Endothelial cell of umbilical vein (primary cell): ENCODE measurements at regions not wholly inside any gene's neighbourhood (a gene's known extent, or its start where the extent isn't known, plus 50 kb on each side); places are given as distances from the start of the nearest gene placed in this dataset.

Experiments
- BruUV-seq: library from RNA; stranded (reverse); fragments of 400-500 nt; replicated peaks from 2 replicates; lab custom pipeline; 2021; lab: Mats Ljungman, UMichigan
- CTCF ChIA-PET: fragments of 300-600, 350-600 bp; sonication (Branson Sonifier 250); formaldehyde crosslinking; loops from one replicate; lab custom pipeline; 2021; ENCODE audit warnings: antibody characterized with exemption, inconsistent platforms; lab: Charles Lee
- POLR2A ChIA-PET: fragments of 300-600, 350-600 bp; sonication (Branson Sonifier 250); formaldehyde crosslinking; loops from one replicate; lab custom pipeline; 2021; ENCODE audit warnings: antibody characterized with exemption, inconsistent platforms; lab: Charles Lee
- DNase-seq: peaks from one replicate; pipeline ENCODE4 v3.0.0-alpha.2; 2011; ENCODE audit warnings: low read depth, low spot score
- FAIRE-seq: peaks from 2 replicates; lab custom pipeline; 2011; peaks lifted over from hg19 to GRCh38; lab: Jason Lieb, UNC
- H2AFZ ChIP-seq: 2 replicates; pipeline ENCODE4 v1.6.0; 2012; ENCODE audit warnings: low read depth, low read length, control low read depth, inconsistent platforms
- H3K27ac ChIP-seq: 2 replicates; pipeline ENCODE4 v1.5.1; 2011; ENCODE audit warnings: low read depth, mild to moderate bottlenecking, control low read depth, low read length, moderate library complexity; ENCODE audit not compliant: insufficient read depth
- H3K27me3 ChIP-seq, 2 experiments: 2 replicates each; pipeline versions ENCODE4 v1.6.0 to v1.6.1; 2011; ENCODE audit warnings: low read length in 2 of 2, mixed read lengths in 1 of 2; ENCODE audit not compliant: control insufficient read depth in 2 of 2, insufficient read depth in 2 of 2
- H3K36me3 ChIP-seq, 2 experiments: 2 replicates in 1 of 2; 3 replicates in 1 of 2; pipeline ENCODE4 v1.5.1; 2011; ENCODE audit warnings: low read length in 2 of 2, mild to moderate bottlenecking in 1 of 2, moderate library complexity in 1 of 2; ENCODE audit not compliant: control insufficient read depth in 2 of 2, insufficient read depth in 2 of 2; ENCODE audit errors: extremely low read depth in 1 of 2
- H3K4me1 ChIP-seq: 3 replicates; pipeline ENCODE4 v1.5.1; 2011; ENCODE audit warnings: mild to moderate bottlenecking, low read length; ENCODE audit not compliant: control insufficient read depth, insufficient read depth; ENCODE audit errors: extremely low read depth
- H3K4me2 ChIP-seq: 2 replicates; pipeline ENCODE4 v1.6.1; 2011; ENCODE audit warnings: low read length, control low read depth, mixed read lengths; ENCODE audit not compliant: insufficient read depth
- H3K4me3 ChIP-seq, 3 experiments: fragments of 200-600 bp in 1 of 3; sonication (generic), shearing (Covaris generic) in 1 of 3; replicated peaks in 1 of 3; 2 replicates each; pipeline ENCODE4 v1.5.1; 2011 to 2016; ENCODE audit warnings: control low read depth in 3 of 3, low read length in 3 of 3, mild to moderate bottlenecking in 2 of 3, inconsistent platforms in 1 of 3, low read depth in 1 of 3, moderate library complexity in 1 of 3; ENCODE audit not compliant: insufficient read depth in 1 of 3
- H3K79me2 ChIP-seq: 2 replicates; pipeline ENCODE4 v1.6.0; 2012; ENCODE audit warnings: low read length, inconsistent platforms; ENCODE audit not compliant: control insufficient read depth, insufficient read depth
- H3K9ac ChIP-seq: replicated peaks from 2 replicates; pipeline ENCODE3; 2011; ENCODE audit warnings: low read length, control low read depth; ENCODE audit not compliant: insufficient read depth; ENCODE audit errors: extremely low read depth
- H3K9me1 ChIP-seq: replicated peaks from 3 replicates; pipeline ENCODE4 v1.6.0; 2011; ENCODE audit warnings: mild to moderate bottlenecking, low read length; ENCODE audit not compliant: control insufficient read depth, insufficient read depth; ENCODE audit errors: extremely low read depth
- H3K9me3 ChIP-seq: replicated peaks from 2 replicates; pipeline ENCODE4 v1.5.1; 2012; ENCODE audit warnings: low read length, inconsistent platforms; ENCODE audit not compliant: control insufficient read depth, insufficient read depth
- H4K20me1 ChIP-seq: replicated peaks from 2 replicates; pipeline ENCODE3; 2011; ENCODE audit warnings: mild to moderate bottlenecking, low read length; ENCODE audit not compliant: control insufficient read depth, insufficient read depth; ENCODE audit errors: extremely low read depth
- CTCF ChIP-seq, 2 donors: IDR thresholded peaks; 1 replicate in 1 of 2; 2 replicates in 1 of 2; pipeline ENCODE4 v1.5.1; 2011; ENCODE audit warnings: low read length in 2 of 2, mild to moderate bottlenecking in 2 of 2, moderate library complexity in 2 of 2, control low read depth in 1 of 2, inconsistent platforms in 1 of 2, low read depth in 1 of 2; ENCODE audit not compliant: insufficient read depth in 1 of 2; ENCODE audit errors: extremely low read depth in 1 of 2
- EZH2 ChIP-seq: IDR thresholded peaks from 2 replicates; pipeline ENCODE4 v1.6.1; 2012; ENCODE audit warnings: borderline replicate concordance, low read depth, mild to moderate bottlenecking, moderate library complexity, low read length, inconsistent platforms; ENCODE audit not compliant: severe bottlenecking
- FOS ChIP-seq: IDR thresholded peaks from 2 replicates; pipeline ENCODE4 v1.6.1; 2011; ENCODE audit warnings: mild to moderate bottlenecking, low read length, moderate library complexity, borderline replicate concordance; ENCODE audit not compliant: insufficient read depth
- JUN ChIP-seq: IDR thresholded peaks from 2 replicates; pipeline ENCODE4 v1.6.1; 2011; ENCODE audit warnings: borderline replicate concordance, low read depth; ENCODE audit not compliant: insufficient read length, insufficient read depth
- MAX ChIP-seq: IDR thresholded peaks from 2 replicates; pipeline ENCODE4 v1.6.1; 2011; ENCODE audit not compliant: insufficient read depth, insufficient read length
- MYC ChIP-seq: IDR thresholded peaks from one replicate; pipeline ENCODE4 v1.6.1; 2011; ENCODE audit warnings: mild to moderate bottlenecking, low read depth, low read length
- POLR2AphosphoS5 ChIP-seq: IDR thresholded peaks from 2 replicates; pipeline ENCODE4 v1.6.1; 2012; ENCODE audit warnings: low read depth, mild to moderate bottlenecking, control low read depth, low read length, moderate library complexity; ENCODE audit not compliant: insufficient read depth
- dilution Hi-C: fragments of 300-500 bp; cut with MboI; formaldehyde crosslinking; loops from one replicate; pipeline ENCODE4 v1.15.0; 2019; ENCODE audit warnings: low sequenced_read_pairs; ENCODE audit not compliant: extremely low pct_ligation_motif_present
- intact Hi-C: fragments of 100-400 bp; cut with micrococcal nuclease; formaldehyde crosslinking; loops from one replicate; pipeline ENCODE4 v1.10.0; 2022

DNA sequence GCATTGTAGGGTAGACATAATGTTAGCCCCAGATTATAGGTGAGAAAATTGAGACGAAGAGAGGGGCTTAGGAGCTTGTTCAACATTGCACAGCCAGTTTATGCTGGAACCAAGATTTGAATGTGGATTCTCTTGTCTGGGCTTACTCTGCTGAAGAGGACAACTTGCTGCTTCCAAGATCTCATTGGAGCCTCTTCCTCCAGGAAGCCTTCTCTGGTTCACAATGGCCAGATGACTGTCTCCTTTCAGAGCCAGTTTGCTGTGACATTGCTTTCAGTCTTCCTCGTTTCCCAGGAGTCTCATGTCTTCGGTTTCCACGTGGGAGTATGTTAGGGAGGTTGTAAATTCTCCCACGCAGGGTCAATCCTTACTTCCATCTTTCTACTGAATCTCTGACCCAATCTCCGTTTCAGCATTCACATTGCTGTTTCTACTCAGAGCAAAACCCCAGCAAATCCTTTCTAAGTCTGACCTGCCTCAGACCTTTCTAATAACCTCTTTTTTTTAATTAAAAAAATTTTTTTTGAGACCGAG lies 62.2 kb upstream of the LHX5 start:
- BruUV-seq = no TSS peak
- no peak overlapping the region for H2AFZ ChIP-seq
- H3K4me1 ChIP-seq = no peaks in the 10 kb centered on the region
- intact Hi-C loops = no loop called here
- POLR2A ChIA-PET = no interaction called here
- DNase-seq (no peak), FAIRE-seq (no peak)
- H3K27ac ChIP-seq = no peak overlapping the region
- no peak overlapping the region for H3K9ac ChIP-seq
- H3K79me2 ChIP-seq = no peaks in the 10 kb centered on the region
- no peaks in the 10 kb centered on the region for H3K9me3 ChIP-seq
- CTCF ChIA-PET = no interaction called here
- H3K27me3 ChIP-seq = no peaks in the 10 kb centered on the region
- no peaks in the 10 kb centered on the region for H3K36me3 ChIP-seq
- no peak overlapping the region for H3K4me2 ChIP-seq
- no peaks in the 10 kb centered on the region for H4K20me1 ChIP-seq
- dilution Hi-C loops = no loop called here
- no peak for TF ChIP-seq EZH2
- no peak for TF ChIP-seq FOS
- TF ChIP-seq MYC = no peak
- no peak for TF ChIP-seq MAX
- TF ChIP-seq JUN = no peak
- TF ChIP-seq CTCF (IDR thresholded peaks at IDR 0.05; ENCODE audit: extremely low read depth in 1 of 2, insufficient read depth in 1 of 2, low read depth in 1 of 2, low read length in 2 of 2) = no peak
- TF ChIP-seq POLR2AphosphoS5 = no peak
- H3K4me3 ChIP-seq = no peak overlapping the region
- H3K9me1 ChIP-seq = no peaks in the 10 kb centered on the region
